T-helper 2 cell treated with Interferon-gamma antibody and Interleukin-4, amounts not matched to agents 5 μg/mL and 100 μg/mL, for 36 hours (primary cell): ENCODE measurements at regions not wholly inside any gene's neighbourhood (a gene's known extent, or its start where the extent isn't known, plus 50 kb on each side); places are given as distances from the start of the nearest gene placed in this dataset.

Experiments used
- DNase-seq: peaks from one replicate; pipeline ENCODE4 v3.0.0; 2021; ENCODE audit warnings: low spot score
- H3K27ac Mint-ChIP-seq: one replicate; pipeline ENCODE4 v1.8.0; 2021; ENCODE audit warnings: mild to moderate bottlenecking, mixed read lengths
- H3K27me3 Mint-ChIP-seq: one replicate; pipeline ENCODE4 v1.8.0; 2021; ENCODE audit warnings: low read depth, mixed read lengths
- H3K36me3 Mint-ChIP-seq: one replicate; pipeline ENCODE4 v1.8.0; 2021; ENCODE audit warnings: low read depth, mixed read lengths
- H3K4me1 Mint-ChIP-seq: one replicate; pipeline ENCODE4 v1.8.0; 2021; ENCODE audit warnings: low read depth, mixed read lengths
- H3K4me3 Mint-ChIP-seq: one replicate; pipeline ENCODE4 v1.8.0; 2022; ENCODE audit warnings: mild to moderate bottlenecking, moderate library complexity, mixed read lengths
- H3K9me3 Mint-ChIP-seq: one replicate; pipeline ENCODE4 v1.8.0; 2021; ENCODE audit warnings: mixed read lengths

- no peak for DNase-seq
- Mint-ChIP-seq H3K36me3 (no peaks in the 10 kb centered on the region), H3K27me3 (peaks cover 8% of the 10 kb centered on the region), H3K4me3 (no peak overlapping the region), H3K27ac (no peak overlapping the region), H3K4me1 (no peaks in the 10 kb centered on the region), H3K9me3 (no peaks in the 10 kb centered on the region)
Observed at GRCh38 chr7:32428546-32428945, 61.6 kb downstream of the LSM5 start.

GRCh38 chr7:32427769-32428291 lies 62.4 kb downstream of the LSM5 start:
- DNase-seq, result peak; percentile 58
- Mint-ChIP-seq H3K4me3 (no peak overlapping the region), H3K27ac (no peak overlapping the region), H3K36me3 (no peaks in the 10 kb centered on the region), H3K27me3 (peaks cover 8% of the 10 kb centered on the region), H3K4me1 (no peaks in the 10 kb centered on the region), H3K9me3 (no peaks in the 10 kb centered on the region)

DNA sequence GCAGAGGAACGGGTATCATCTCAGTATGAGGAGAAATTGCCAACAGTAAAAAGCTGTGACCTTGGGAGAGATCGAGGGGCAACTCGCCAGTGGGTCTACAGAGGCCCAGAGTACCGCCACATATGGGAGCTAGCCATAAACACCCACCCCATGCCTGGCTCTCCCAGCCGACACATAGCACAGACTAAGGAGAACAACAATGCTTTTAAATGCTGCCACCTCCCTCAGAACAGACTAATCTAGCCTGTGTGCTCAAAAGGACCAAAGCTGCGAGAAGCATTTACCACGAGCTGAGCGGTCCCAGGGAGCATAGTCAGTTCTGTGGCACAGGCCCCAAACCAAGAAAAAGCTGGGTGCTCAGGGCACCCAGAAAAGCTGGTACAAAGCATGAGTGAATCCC lies 73.3 kb downstream of the LSM5 start:
- no peak for DNase-seq
- no peak overlapping the region for H3K27ac Mint-ChIP-seq
- no peak overlapping the region for H3K4me3 Mint-ChIP-seq
- H3K9me3 Mint-ChIP-seq, result no peaks in the 10 kb centered on the region
- H3K27me3 Mint-ChIP-seq, result no peaks in the 10 kb centered on the region
- no peaks in the 10 kb centered on the region for H3K36me3 Mint-ChIP-seq
- no peaks in the 10 kb centered on the region for H3K4me1 Mint-ChIP-seq

DNA sequence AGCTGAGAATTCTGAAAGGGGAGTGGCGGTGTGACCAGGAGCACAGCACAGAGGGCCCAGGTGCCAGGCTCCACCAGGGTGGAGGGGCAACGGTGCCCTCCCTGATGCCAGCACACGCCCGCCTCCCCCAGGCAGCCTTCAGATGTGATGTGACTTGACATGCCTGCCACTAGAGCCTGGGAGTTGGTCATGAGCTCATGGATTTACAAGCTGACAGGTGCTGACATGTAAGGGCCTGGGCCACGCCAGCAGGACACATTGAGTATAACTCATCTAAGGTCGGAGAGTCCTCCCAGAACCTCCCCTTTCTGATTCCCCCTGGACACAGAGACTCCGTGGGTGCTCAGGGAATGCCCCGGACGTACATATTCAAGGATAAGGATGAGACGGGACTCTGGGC lies 74.2 kb downstream of the LSM5 start:
- Mint-ChIP-seq H3K27me3 (no peaks in the 10 kb centered on the region), H3K9me3 (no peaks in the 10 kb centered on the region), H3K36me3 (no peaks in the 10 kb centered on the region), H3K4me1 (no peaks in the 10 kb centered on the region), H3K4me3 (no peak overlapping the region), H3K27ac (no peak overlapping the region)
- DNase-seq, result no peak

DNA sequence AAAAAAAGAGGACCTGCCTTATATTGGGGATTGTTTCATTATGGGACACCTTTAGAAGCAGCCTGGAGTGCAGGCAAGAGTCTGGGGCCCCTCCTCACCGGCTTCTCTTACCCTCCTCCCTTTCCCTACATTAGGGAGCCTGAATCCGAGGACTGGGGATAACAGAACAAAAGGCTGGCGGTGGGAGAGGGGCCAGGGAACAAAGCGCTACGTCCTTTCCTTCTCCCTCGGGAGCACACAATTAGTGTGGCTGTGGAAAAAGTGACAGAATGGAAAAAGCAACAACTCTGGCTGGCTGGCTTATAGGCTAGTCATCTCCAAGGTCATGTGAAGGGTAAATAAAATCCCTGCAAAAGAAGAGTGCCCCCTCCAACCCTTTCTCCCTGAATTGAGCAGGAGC lies 74.7 kb downstream of the LSM5 start:
- Mint-ChIP-seq H3K9me3 (no peaks in the 10 kb centered on the region), H3K4me1 (no peaks in the 10 kb centered on the region), H3K36me3 (no peaks in the 10 kb centered on the region), H3K27me3 (no peaks in the 10 kb centered on the region), H3K27ac (no peak overlapping the region), H3K4me3 (no peak overlapping the region)
- no peak for DNase-seq

DNA sequence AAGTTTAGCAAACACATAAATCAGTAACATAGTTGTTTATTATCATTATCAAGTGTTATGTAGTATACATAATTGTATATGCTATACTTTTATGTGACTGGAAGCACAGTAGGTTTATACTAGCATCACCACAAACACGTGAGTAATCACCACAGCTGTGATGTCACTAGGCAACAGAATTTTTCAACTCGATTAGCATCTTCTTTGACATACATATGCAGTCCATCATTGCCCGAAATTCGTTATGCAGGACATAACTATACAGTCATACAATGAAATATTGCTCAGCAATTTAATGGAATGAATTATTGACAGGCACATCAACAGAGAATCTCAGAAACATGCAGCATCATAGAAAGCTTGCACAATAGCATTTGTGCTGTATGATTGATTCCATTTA lies 77.7 kb downstream of the LSM5 start:
- Mint-ChIP-seq H3K27me3 (no peaks in the 10 kb centered on the region), H3K9me3 (no peaks in the 10 kb centered on the region), H3K27ac (no peak overlapping the region), H3K4me3 (no peak overlapping the region), H3K4me1 (no peaks in the 10 kb centered on the region), H3K36me3 (no peaks in the 10 kb centered on the region)
- DNase-seq, result no peak

- Mint-ChIP-seq H3K27ac (no peak overlapping the region), H3K4me1 (no peaks in the 10 kb centered on the region), H3K27me3 (no peaks in the 10 kb centered on the region), H3K4me3 (no peak overlapping the region), H3K36me3 (no peaks in the 10 kb centered on the region), H3K9me3 (no peaks in the 10 kb centered on the region)
- DNase-seq, result no peak
Observed at GRCh38 chr7:32410545-32410944, 79.6 kb downstream of the LSM5 start.

- no peaks in the 10 kb centered on the region for H3K36me3 Mint-ChIP-seq
Observed at GRCh38 chr7:32406386-32406785, 83.8 kb downstream of the LSM5 start.

GRCh38 chr7:32403463-32404229 lies 86.5 kb downstream of the LSM5 start:
- Mint-ChIP-seq H3K4me3 (no peak overlapping the region), H3K27ac (no peak overlapping the region), H3K27me3 (no peaks in the 10 kb centered on the region), H3K36me3 (no peaks in the 10 kb centered on the region), H3K9me3 (no peaks in the 10 kb centered on the region), H3K4me1 (no peaks in the 10 kb centered on the region)
- no peak for DNase-seq

More at GRCh38 chr7:32406386-32406785, 83.8 kb downstream of the LSM5 start:
- H3K27ac Mint-ChIP-seq, result no peak overlapping the region
- no peaks in the 10 kb centered on the region for H3K27me3 Mint-ChIP-seq
- H3K4me3 Mint-ChIP-seq, result no peak overlapping the region
- H3K9me3 Mint-ChIP-seq, result no peaks in the 10 kb centered on the region
- no peak for DNase-seq
- H3K4me1 Mint-ChIP-seq, result no peaks in the 10 kb centered on the region

- Mint-ChIP-seq H3K36me3 (no peaks in the 10 kb centered on the region), H3K4me1 (no peaks in the 10 kb centered on the region), H3K4me3 (no peak overlapping the region), H3K9me3 (no peaks in the 10 kb centered on the region), H3K27me3 (no peaks in the 10 kb centered on the region), H3K27ac (no peak overlapping the region)
- no peak for DNase-seq
Observed at GRCh38 chr7:32400676-32401075, 89.5 kb downstream of the LSM5 start.

GRCh38 chr7:32399311-32399710 lies 90.9 kb downstream of the LSM5 start:
- Mint-ChIP-seq H3K4me3 (no peak overlapping the region), H3K36me3 (no peaks in the 10 kb centered on the region), H3K27ac (no peak overlapping the region), H3K27me3 (no peaks in the 10 kb centered on the region), H3K9me3 (no peaks in the 10 kb centered on the region), H3K4me1 (no peaks in the 10 kb centered on the region)
- DNase-seq, result no peak

- Mint-ChIP-seq H3K9me3 (no peaks in the 10 kb centered on the region), H3K27ac (no peak overlapping the region), H3K36me3 (no peaks in the 10 kb centered on the region), H3K4me3 (no peak overlapping the region), H3K27me3 (peaks cover 3% of the 10 kb centered on the region), H3K4me1 (no peaks in the 10 kb centered on the region)
- DNase-seq, result no peak
Observed at GRCh38 chr7:32395168-32395567, 95.0 kb downstream of the LSM5 start.

DNA sequence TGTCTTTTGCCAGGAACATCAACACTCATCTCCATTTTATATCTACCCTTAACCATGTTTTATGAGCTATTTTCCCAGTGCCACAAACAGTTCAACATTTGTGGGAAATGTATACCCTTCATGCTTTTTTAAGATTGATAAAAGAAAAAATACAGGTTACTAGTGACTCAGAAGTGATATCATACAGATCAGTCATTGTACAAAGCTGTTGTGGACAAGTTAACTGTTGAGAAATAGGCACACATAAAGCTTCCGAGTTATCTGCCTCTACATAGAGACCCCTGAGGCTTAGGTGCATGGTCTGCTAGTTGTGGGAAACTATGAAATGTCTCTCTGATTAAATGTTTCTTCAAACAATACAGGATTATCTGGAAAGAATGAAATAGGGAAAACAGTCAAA lies 96.3 kb downstream of the LSM5 start:
- H3K9me3 Mint-ChIP-seq, result no peaks in the 10 kb centered on the region
- no peak overlapping the region for H3K27ac Mint-ChIP-seq
- H3K4me1 Mint-ChIP-seq, result no peaks in the 10 kb centered on the region
- no peak overlapping the region for H3K4me3 Mint-ChIP-seq
- peaks cover 3% of the 10 kb centered on the region for H3K27me3 Mint-ChIP-seq
- no peak for DNase-seq
- H3K36me3 Mint-ChIP-seq, result no peaks in the 10 kb centered on the region

GRCh38 chr7:32390210-32390609 lies 100.0 kb downstream of the LSM5 start:
- no peaks in the 10 kb centered on the region for H3K9me3 Mint-ChIP-seq
- no peaks in the 10 kb centered on the region for H3K4me1 Mint-ChIP-seq
- DNase-seq, result no peak
- no peak overlapping the region for H3K27ac Mint-ChIP-seq
- peaks cover 3% of the 10 kb centered on the region for H3K27me3 Mint-ChIP-seq
- H3K36me3 Mint-ChIP-seq, result no peaks in the 10 kb centered on the region
- H3K4me3 Mint-ChIP-seq, result no peak overlapping the region
